ENCODE measurements at regions not wholly inside any gene's neighbourhood (a gene's known extent, or its start where the extent isn't known, plus 50 kb on each side); places are given as distances from the start of the nearest gene placed in this dataset.

DNA sequence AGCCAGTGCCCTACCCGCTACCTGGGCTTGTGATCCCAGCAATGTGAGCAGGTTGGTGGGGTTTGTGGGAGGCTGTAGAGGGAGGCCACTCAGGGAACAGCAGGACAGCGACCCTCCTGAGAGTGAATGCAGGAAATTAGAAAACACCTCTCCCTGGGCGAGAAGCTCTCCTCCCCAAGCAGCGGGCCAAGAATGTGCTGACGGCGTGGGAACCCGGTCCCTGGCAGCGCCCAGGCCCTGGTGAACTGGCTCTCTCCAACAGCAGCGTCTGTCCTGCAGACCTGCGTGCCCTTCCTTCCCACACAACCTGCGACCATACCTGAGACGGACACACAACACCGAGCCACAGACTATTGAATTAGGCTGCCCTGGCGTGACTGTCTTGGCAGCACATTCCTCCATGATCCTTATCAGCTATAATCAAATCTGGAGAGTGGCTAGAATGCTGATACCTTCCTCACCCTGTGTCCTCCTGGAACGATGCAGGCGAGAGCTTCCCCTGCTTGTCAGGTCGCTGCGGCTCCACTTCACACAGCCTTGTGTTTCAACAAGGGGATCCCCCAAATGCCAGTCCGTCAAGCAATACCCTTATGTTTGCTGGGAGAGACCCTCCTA, 114.8 kb upstream of the GSC start:
- Mint-ChIP-seq H3K4me1 (ENCODE audit: low read depth, unreplicated experiment) (no peaks in the 10 kb centered on the region), H3K27ac (ENCODE audit: unreplicated experiment) (no peak overlapping the region), H3K4me3 (ENCODE audit: low read depth, unreplicated experiment) (no peak overlapping the region), H3K36me3 (ENCODE audit: insufficient read depth, unreplicated experiment) (no peaks in the 10 kb centered on the region), H3K9me3 (ENCODE audit: low read depth, unreplicated experiment) (no peaks in the 10 kb centered on the region), H3K27me3 (ENCODE audit: unreplicated experiment) (peaks cover 46% of the 10 kb centered on the region)
- no TSS peak for BruUV-seq (replicated peaks)
- no peak for DNase-seq
- TF ChIP-seq, protein P1, sequence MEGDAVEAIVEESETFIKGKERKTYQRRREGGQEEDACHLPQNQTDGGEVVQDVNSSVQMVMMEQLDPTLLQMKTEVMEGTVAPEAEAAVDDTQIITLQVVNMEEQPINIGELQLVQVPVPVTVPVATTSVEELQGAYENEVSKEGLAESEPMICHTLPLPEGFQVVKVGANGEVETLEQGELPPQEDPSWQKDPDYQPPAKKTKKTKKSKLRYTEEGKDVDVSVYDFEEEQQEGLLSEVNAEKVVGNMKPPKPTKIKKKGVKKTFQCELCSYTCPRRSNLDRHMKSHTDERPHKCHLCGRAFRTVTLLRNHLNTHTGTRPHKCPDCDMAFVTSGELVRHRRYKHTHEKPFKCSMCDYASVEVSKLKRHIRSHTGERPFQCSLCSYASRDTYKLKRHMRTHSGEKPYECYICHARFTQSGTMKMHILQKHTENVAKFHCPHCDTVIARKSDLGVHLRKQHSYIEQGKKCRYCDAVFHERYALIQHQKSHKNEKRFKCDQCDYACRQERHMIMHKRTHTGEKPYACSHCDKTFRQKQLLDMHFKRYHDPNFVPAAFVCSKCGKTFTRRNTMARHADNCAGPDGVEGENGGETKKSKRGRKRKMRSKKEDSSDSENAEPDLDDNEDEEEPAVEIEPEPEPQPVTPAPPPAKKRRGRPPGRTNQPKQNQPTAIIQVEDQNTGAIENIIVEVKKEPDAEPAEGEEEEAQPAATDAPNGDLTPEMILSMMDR (IDR thresholded peaks at IDR 0.05; ENCODE audit: unreplicated experiment) = no peak
- CTCF ChIA-PET = no interaction called here
- intact Hi-C loops (cut with micrococcal nuclease; ENCODE audit: unreplicated experiment) = no loop called here

DNA sequence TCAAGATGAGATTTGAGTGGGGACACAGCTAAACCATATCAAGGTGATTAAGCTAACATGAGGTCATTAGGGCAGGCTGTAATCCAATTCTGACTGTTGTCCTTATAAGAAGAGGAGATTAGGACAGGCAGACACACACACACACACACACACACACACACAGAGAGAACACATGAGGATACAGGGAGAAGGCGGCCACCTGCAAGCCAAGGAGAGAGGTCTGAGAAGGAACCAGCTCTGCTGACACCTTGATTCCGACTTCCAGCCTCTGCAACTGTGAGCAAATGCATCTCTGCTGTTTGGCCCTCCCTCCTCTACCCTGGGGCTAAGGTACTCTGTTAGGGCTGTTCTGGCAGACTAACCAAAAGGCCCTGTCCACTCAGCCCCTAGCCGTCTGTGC, 112.5 kb upstream of the GSC start:
- peaks cover 46% of the 10 kb centered on the region for H3K27me3 Mint-ChIP-seq (ENCODE audit: unreplicated experiment)
- no peak overlapping the region for H3K27ac Mint-ChIP-seq (ENCODE audit: unreplicated experiment)
- no peaks in the 10 kb centered on the region for H3K36me3 Mint-ChIP-seq (ENCODE audit: insufficient read depth, unreplicated experiment)
- DNase-seq = no peak
- no peaks in the 10 kb centered on the region for H3K4me1 Mint-ChIP-seq (ENCODE audit: low read depth, unreplicated experiment)
- CTCF ChIA-PET = no interaction called here
- TF ChIP-seq, protein P1 (IDR thresholded peaks at IDR 0.05; ENCODE audit: unreplicated experiment) = no peak
- BruUV-seq (replicated peaks) = no TSS peak
- H3K4me3 Mint-ChIP-seq (ENCODE audit: low read depth, unreplicated experiment) = no peak overlapping the region
- intact Hi-C loops (cut with micrococcal nuclease; ENCODE audit: unreplicated experiment) = no loop called here
- no peaks in the 10 kb centered on the region for H3K9me3 Mint-ChIP-seq (ENCODE audit: low read depth, unreplicated experiment)

DNA sequence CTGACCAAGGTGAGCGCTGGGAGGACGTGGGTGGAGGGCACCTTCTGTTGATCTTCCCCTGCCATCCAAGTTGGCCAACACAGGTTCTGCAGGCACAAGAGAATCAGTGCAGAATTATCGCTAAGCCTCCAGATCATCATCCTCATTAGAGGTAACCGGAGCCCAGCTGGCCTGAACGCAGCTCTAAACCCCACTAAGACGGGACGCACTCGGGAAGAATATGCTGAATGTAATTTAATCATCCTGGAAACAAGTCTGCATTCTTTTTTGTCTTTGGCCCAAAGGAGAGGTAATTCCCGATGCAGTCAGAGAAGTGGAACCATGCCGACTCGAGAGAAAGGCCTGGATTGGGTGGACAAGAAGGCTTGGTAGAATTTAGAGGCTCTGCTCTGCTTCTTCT, 111.0 kb upstream of the GSC start:
- peaks cover 49% of the 10 kb centered on the region for H3K27me3 Mint-ChIP-seq (ENCODE audit: unreplicated experiment)
- no peak overlapping the region for H3K27ac Mint-ChIP-seq (ENCODE audit: unreplicated experiment)
- no peak overlapping the region for H3K4me3 Mint-ChIP-seq (ENCODE audit: low read depth, unreplicated experiment)

DNA sequence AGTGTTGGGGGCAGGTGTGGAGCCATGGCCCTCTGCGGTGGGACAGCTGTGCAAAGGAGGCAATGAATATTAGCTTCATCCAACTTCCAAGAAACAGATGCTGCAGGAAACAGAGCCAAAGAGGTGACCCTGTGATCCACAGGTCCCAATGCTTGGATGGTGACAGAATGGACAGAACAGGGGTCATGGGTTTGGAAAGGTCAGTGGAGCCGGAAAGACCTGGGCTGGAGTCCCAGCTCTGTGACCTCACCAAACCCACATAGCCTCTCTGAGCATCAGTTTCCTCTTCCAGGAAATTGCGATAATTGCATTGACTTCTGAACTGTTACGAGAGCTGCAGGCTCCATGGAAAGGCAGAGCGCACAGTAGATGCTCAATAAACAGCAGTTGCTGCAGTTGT, 110.2 kb upstream of the GSC start:
- Mint-ChIP-seq H3K27ac (ENCODE audit: unreplicated experiment) (no peak overlapping the region), H3K27me3 (ENCODE audit: unreplicated experiment) (peaks cover 49% of the 10 kb centered on the region), H3K4me1 (ENCODE audit: low read depth, unreplicated experiment) (peaks cover 8% of the 10 kb centered on the region), H3K9me3 (ENCODE audit: low read depth, unreplicated experiment) (no peaks in the 10 kb centered on the region), H3K36me3 (ENCODE audit: insufficient read depth, unreplicated experiment) (no peaks in the 10 kb centered on the region), H3K4me3 (ENCODE audit: low read depth, unreplicated experiment) (no peak overlapping the region)
- CTCF ChIA-PET = no interaction called here
- intact Hi-C loops (cut with micrococcal nuclease; ENCODE audit: unreplicated experiment) = no loop called here
- BruUV-seq (replicated peaks) = no TSS peak
- DNase-seq = no peak
- TF ChIP-seq, protein P1 (IDR thresholded peaks at IDR 0.05; ENCODE audit: unreplicated experiment) = no peak

More for the DNA sequence above, 111.0 kb upstream of the GSC start:
- CTCF ChIA-PET = no interaction called here
- BruUV-seq (replicated peaks) = no TSS peak
- H3K36me3 Mint-ChIP-seq (ENCODE audit: insufficient read depth, unreplicated experiment) = no peaks in the 10 kb centered on the region
- intact Hi-C loops (cut with micrococcal nuclease; ENCODE audit: unreplicated experiment) = no loop called here
- H3K4me1 Mint-ChIP-seq (ENCODE audit: low read depth, unreplicated experiment) = peaks cover 8% of the 10 kb centered on the region
- DNase-seq = no peak
- no peaks in the 10 kb centered on the region for H3K9me3 Mint-ChIP-seq (ENCODE audit: low read depth, unreplicated experiment)
- TF ChIP-seq, protein P1 (IDR thresholded peaks at IDR 0.05; ENCODE audit: unreplicated experiment) = no peak

All from Calu3 (cell line).